Hippocampal formation (tissue), 2 donors: ENCODE measurements at regions not wholly inside any gene's neighbourhood (a gene's known extent, or its start where the extent isn't known, plus 50 kb on each side); places are given as distances from the start of the nearest gene placed in this dataset.

Experiments used
- DNase-seq, 2 donors: peaks; one replicate each; lab custom pipeline; 2025; lab: John Stamatoyannopoulos, UW

GRCh38 chr14:53896726-53897125 is 59.9 kb downstream of the BMP4 start:
- DNase-seq, result peak in 1 of 2 donors; percentile 5

GRCh38 chr14:53894456-53894855 is 62.2 kb downstream of the BMP4 start:
- no peak for DNase-seq

- no peak for DNase-seq
Measured at GRCh38 chr14:53893374-53893773, 63.3 kb downstream of the BMP4 start.

GRCh38 chr14:53890611-53891101 is 66.0 kb downstream of the BMP4 start:
- DNase-seq, result no peak

- DNase-seq, result no peak
Measured at GRCh38 chr14:53888535-53889386, 67.9 kb downstream of the BMP4 start.

- no peak for DNase-seq
Measured at GRCh38 chr14:53885136-53885640, 71.4 kb downstream of the BMP4 start.

- no peak for DNase-seq
Measured at GRCh38 chr14:53884601-53885000, 72.0 kb downstream of the BMP4 start.

- DNase-seq, result no peak
Measured at GRCh38 chr14:53883739-53884138, 72.9 kb downstream of the BMP4 start.

- DNase-seq, result no peak
Measured at GRCh38 chr14:53882684-53883083, 73.9 kb downstream of the BMP4 start.

GRCh38 chr14:53881921-53882320 is 74.7 kb downstream of the BMP4 start:
- no peak for DNase-seq

GRCh38 chr14:53881161-53881871 is 75.3 kb downstream of the BMP4 start:
- DNase-seq, result no peak

- no peak for DNase-seq
Measured at GRCh38 chr14:53880761-53881160, 75.9 kb downstream of the BMP4 start.

GRCh38 chr14:53879747-53880146 is 76.9 kb downstream of the BMP4 start:
- no peak for DNase-seq

- DNase-seq, result no peak
Measured at GRCh38 chr14:53879022-53879686, 77.5 kb downstream of the BMP4 start.

GRCh38 chr14:53875324-53875897 is 81.2 kb downstream of the BMP4 start:
- no peak for DNase-seq

- no peak for DNase-seq
Measured at GRCh38 chr14:53874704-53875103, 81.9 kb downstream of the BMP4 start.

GRCh38 chr14:53872681-53873089 is 83.9 kb downstream of the BMP4 start:
- no peak for DNase-seq

- DNase-seq, result no peak
Measured at GRCh38 chr14:53871951-53872350, 84.7 kb downstream of the BMP4 start.

GRCh38 chr14:53871011-53871410 is 85.6 kb downstream of the BMP4 start:
- DNase-seq, result no peak

- DNase-seq, result no peak
Measured at GRCh38 chr14:53865711-53866110, 90.9 kb downstream of the BMP4 start.

GRCh38 chr14:53861781-53862180 is 94.8 kb downstream of the BMP4 start:
- no peak for DNase-seq

- no peak for DNase-seq
Measured at GRCh38 chr14:53858345-53858684, 98.3 kb downstream of the BMP4 start.
